B cell (primary cell): ENCODE measurements at regions not wholly inside any gene's neighbourhood (a gene's known extent, or its start where the extent isn't known, plus 50 kb on each side); places are given as distances from the start of the nearest gene placed in this dataset.

Experiments
- ATAC-seq: fragments of 200-7000 bp; cut with Tn5 transposase; one replicate; pipeline ENCODE4 v1.10.0; 2021; ENCODE audit warnings: low read depth, mild to moderate bottlenecking, moderate number of reproducible peaks, moderate library complexity
- CTCF ChIA-PET: fragments of 350-600 bp; sonication (Branson Sonifier 250); formaldehyde crosslinking; loops from one replicate; lab custom pipeline; 2021; ENCODE audit warnings: antibody characterized with exemption, inconsistent platforms; lab: Charles Lee
- POLR2A ChIA-PET: fragments of 350-600 bp; sonication (Branson Sonifier 250); formaldehyde crosslinking; loops from one replicate; lab custom pipeline; 2021; ENCODE audit warnings: antibody characterized with exemption; lab: Charles Lee
- DNase-seq: peaks from one replicate; pipeline ENCODE4 v3.0.0; 2013
- H2AFZ ChIP-seq: 2 replicates; pipeline ENCODE4 v1.6.1; 2012; ENCODE audit warnings: mild to moderate bottlenecking, low read depth, low read length; ENCODE audit not compliant: insufficient read depth, poor library complexity, severe bottlenecking
- H3K27ac ChIP-seq, 2 donors: 1 replicate in 1 of 2; 2 replicates in 1 of 2; pipeline ENCODE4 v1.5.1; 2012 to 2013; ENCODE audit warnings: low read length in 2 of 2, mild to moderate bottlenecking in 2 of 2, moderate library complexity in 1 of 2
- H3K27me3 ChIP-seq, 4 experiments: fragments of 200-600 bp in 1 of 4; sonication (generic) in 1 of 4; replicated peaks in 1 of 4; 1 replicate in 2 of 4; 2 replicates in 2 of 4; pipeline versions ENCODE4 v1.6.1 to v1.7.0; 2013 to 2016; ENCODE audit warnings: low read length in 3 of 4, mild to moderate bottlenecking in 2 of 4, mixed read lengths in 1 of 4, moderate library complexity in 1 of 4; ENCODE audit not compliant: insufficient read depth in 4 of 4, control insufficient read depth in 3 of 4; ENCODE audit errors: control extremely low read depth in 1 of 4
- H3K36me3 ChIP-seq, 2 experiments: replicated peaks in 1 of 2; 1 replicate in 1 of 2; 2 replicates in 1 of 2; pipeline versions ENCODE4 v1.6.1 to v1.7.1; 2013; ENCODE audit warnings: low read length in 1 of 2; ENCODE audit not compliant: insufficient read depth in 2 of 2, control insufficient read depth in 1 of 2; ENCODE audit errors: control extremely low read depth in 1 of 2, extremely low read depth in 1 of 2
- H3K4me1 ChIP-seq, 2 donors: fragments of 200-600 bp in 1 of 2; sonication (generic) in 1 of 2; 1 replicate in 1 of 2; 2 replicates in 1 of 2; pipeline versions ENCODE4 v1.5.1 to v1.6.1; 2013 to 2017; ENCODE audit warnings: low read length in 2 of 2; ENCODE audit not compliant: control insufficient read depth in 2 of 2, insufficient read depth in 2 of 2
- H3K4me2 ChIP-seq: replicated peaks from 2 replicates; pipeline ENCODE3; 2012; ENCODE audit warnings: mild to moderate bottlenecking, low read depth, low read length; ENCODE audit not compliant: poor library complexity, severe bottlenecking
- H3K4me3 ChIP-seq, 5 experiments: fragments of 200-600 bp in 1 of 5; sonication (generic) in 1 of 5; 1 replicate in 3 of 5; 2 replicates in 2 of 5; pipeline versions ENCODE4 v1.5.1 to v1.7.0; 2011 to 2016; ENCODE audit warnings: low read length in 4 of 5, mild to moderate bottlenecking in 4 of 5, low read depth in 2 of 5, control low read depth in 1 of 5, moderate library complexity in 1 of 5; ENCODE audit not compliant: insufficient read depth in 1 of 5; ENCODE audit errors: control extremely low read depth in 1 of 5, extremely low read depth in 1 of 5
- H3K79me2 ChIP-seq: fragments of 200-600 bp; sonication (generic); one replicate; pipeline ENCODE4 v1.6.0; 2016; ENCODE audit warnings: low read length; ENCODE audit not compliant: control insufficient read depth, insufficient read depth
- H3K9ac ChIP-seq: fragments of 200-600 bp; sonication (generic); 2 replicates; pipeline ENCODE4 v1.6.1; 2017; ENCODE audit warnings: mild to moderate bottlenecking, low read length, moderate library complexity
- H3K9me3 ChIP-seq, 3 donors: one replicate each; pipeline versions ENCODE4 v1.6.1 to v1.7.1; 2013; ENCODE audit warnings: low read length in 2 of 3; ENCODE audit not compliant: control insufficient read depth in 2 of 3, insufficient read depth in 1 of 3; ENCODE audit errors: control extremely low read depth in 1 of 3
- H4K20me1 ChIP-seq: 2 replicates; pipeline ENCODE4 v1.6.0; 2012; ENCODE audit warnings: mild to moderate bottlenecking, low read length; ENCODE audit not compliant: insufficient read depth, control insufficient read depth, poor library complexity, severe bottlenecking
- H3K27ac Mint-ChIP-seq: one replicate; pipeline ENCODE4 v1.8.0; 2021; ENCODE audit warnings: mixed read lengths
- H3K27me3 Mint-ChIP-seq: one replicate; pipeline ENCODE4 v1.8.0; 2021; ENCODE audit warnings: mixed read lengths
- H3K4me1 Mint-ChIP-seq: one replicate; pipeline ENCODE4 v1.8.0; 2021; ENCODE audit warnings: mixed read lengths
- H3K4me3 Mint-ChIP-seq: one replicate; pipeline ENCODE4 v1.8.0; 2021; ENCODE audit warnings: mixed read lengths
- H3K9me3 Mint-ChIP-seq: one replicate; pipeline ENCODE4 v1.8.0; 2022; ENCODE audit warnings: mixed read lengths; ENCODE audit not compliant: insufficient read depth
- CTCF ChIP-seq: fragments of 200-600 bp; IDR thresholded peaks from one replicate; pipeline ENCODE4 v1.8.0; 2022; ENCODE audit warnings: antibody characterized with exemption, mild to moderate bottlenecking
- EZH2 ChIP-seq: IDR thresholded peaks from 2 replicates; pipeline ENCODE4 v1.6.1; 2012; ENCODE audit warnings: borderline replicate concordance, low read depth, mild to moderate bottlenecking, moderate library complexity, low read length; ENCODE audit not compliant: insufficient read depth, poor library complexity, severe bottlenecking
- WGBS: methylation state at CpG from one replicate; pipeline ENCODE4 v1.1.5; 2013; ENCODE audit warnings: missing lambda C conversion rate; ENCODE audit not compliant: insufficient coverage; 5-methylcytosine and 5-hydroxymethylcytosine counted together
- intact Hi-C: fragments of 100-400 bp; cut with micrococcal nuclease; formaldehyde crosslinking; loops from one replicate; pipeline ENCODE4 v1.10.0; 2022

GRCh38 chr1:88537787-88538186, 146.3 kb upstream of the PKN2 start:
- no peak overlapping the region for H3K4me3 Mint-ChIP-seq
- Histone ChIP-seq H2AFZ (no peak overlapping the region), H3K9me3 (no peaks in the 10 kb centered on the region), H3K79me2 (no peaks in the 10 kb centered on the region), H3K9ac (no peak overlapping the region), H3K36me3 (no peaks in the 10 kb centered on the region), H3K27ac (no peak overlapping the region), H3K4me1 (no peaks in the 10 kb centered on the region), H3K4me2 (no peak overlapping the region), H3K27me3 (no peaks in the 10 kb centered on the region), H3K4me3 (no peak overlapping the region), H4K20me1 (no peaks in the 10 kb centered on the region)
- CTCF ChIA-PET, result no interaction called here
- H3K27ac Mint-ChIP-seq, result no peak overlapping the region
- TF ChIP-seq CTCF (no peak), EZH2 (no peak)
- 100% methylated on average over 2 of the region's 3 CpGs for WGBS
- ATAC-seq, result no peak
- H3K4me1 Mint-ChIP-seq, result no peaks in the 10 kb centered on the region
- H3K27me3 Mint-ChIP-seq, result peaks cover 17% of the 10 kb centered on the region
- intact Hi-C loops, result no loop called here
- H3K9me3 Mint-ChIP-seq, result no peaks in the 10 kb centered on the region
- no peak for DNase-seq
- POLR2A ChIA-PET, result no interaction called here

- DNase-seq, result no peak
- no peak overlapping the region for H3K9ac ChIP-seq
- no peak overlapping the region for H2AFZ ChIP-seq
- Mint-ChIP-seq H3K9me3 (no peaks in the 10 kb centered on the region), H3K4me3 (no peak overlapping the region), H3K4me1 (no peaks in the 10 kb centered on the region), H3K27ac (no peak overlapping the region), H3K27me3 (peaks cover 17% of the 10 kb centered on the region)
- intact Hi-C loops, result no loop called here
- no peaks in the 10 kb centered on the region for H3K4me1 ChIP-seq
- H3K79me2 ChIP-seq, result no peaks in the 10 kb centered on the region
- H3K27me3 ChIP-seq, result no peaks in the 10 kb centered on the region
- H4K20me1 ChIP-seq, result no peaks in the 10 kb centered on the region
- TF ChIP-seq CTCF (no peak), EZH2 (no peak)
- no peak overlapping the region for H3K4me3 ChIP-seq
- H3K27ac ChIP-seq, result no peak overlapping the region
- no peaks in the 10 kb centered on the region for H3K9me3 ChIP-seq
- no peak overlapping the region for H3K4me2 ChIP-seq
- no peaks in the 10 kb centered on the region for H3K36me3 ChIP-seq
- no CpG with 5 or more reads among the region's 2 CpGs for WGBS
- ATAC-seq, result no peak
- ChIA-PET POLR2A (no interaction called here), CTCF (no interaction called here)
Measured at GRCh38 chr1:88538222-88538899, 145.7 kb upstream of the PKN2 start.
